Endothelial cell of umbilical vein (primary cell): ENCODE measurements at regions not wholly inside any gene's neighbourhood (a gene's known extent, or its start where the extent isn't known, plus 50 kb on each side); places are given as distances from the start of the nearest gene placed in this dataset.

ENCODE experiments used
- BruUV-seq: library from RNA; stranded (reverse); fragments of 400-500 nt; replicated peaks from 2 replicates; lab custom pipeline; 2021; lab: Mats Ljungman, UMichigan
- CTCF ChIA-PET: fragments of 300-600, 350-600 bp; sonication (Branson Sonifier 250); formaldehyde crosslinking; loops from one replicate; lab custom pipeline; 2021; ENCODE audit warnings: antibody characterized with exemption, inconsistent platforms; lab: Charles Lee
- POLR2A ChIA-PET: fragments of 300-600, 350-600 bp; sonication (Branson Sonifier 250); formaldehyde crosslinking; loops from one replicate; lab custom pipeline; 2021; ENCODE audit warnings: antibody characterized with exemption, inconsistent platforms; lab: Charles Lee
- DNase-seq: peaks from one replicate; pipeline ENCODE4 v3.0.0-alpha.2; 2011; ENCODE audit warnings: low read depth, low spot score
- FAIRE-seq: peaks from 2 replicates; lab custom pipeline; 2011; peaks lifted over from hg19 to GRCh38; lab: Jason Lieb, UNC
- H2AFZ ChIP-seq: 2 replicates; pipeline ENCODE4 v1.6.0; 2012; ENCODE audit warnings: low read depth, low read length, control low read depth, inconsistent platforms
- H3K27ac ChIP-seq: 2 replicates; pipeline ENCODE4 v1.5.1; 2011; ENCODE audit warnings: low read depth, mild to moderate bottlenecking, control low read depth, low read length, moderate library complexity; ENCODE audit not compliant: insufficient read depth
- H3K27me3 ChIP-seq, 2 experiments: 2 replicates each; pipeline versions ENCODE4 v1.6.0 to v1.6.1; 2011; ENCODE audit warnings: low read length in 2 of 2, mixed read lengths in 1 of 2; ENCODE audit not compliant: control insufficient read depth in 2 of 2, insufficient read depth in 2 of 2
- H3K36me3 ChIP-seq, 2 experiments: 2 replicates in 1 of 2; 3 replicates in 1 of 2; pipeline ENCODE4 v1.5.1; 2011; ENCODE audit warnings: low read length in 2 of 2, mild to moderate bottlenecking in 1 of 2, moderate library complexity in 1 of 2; ENCODE audit not compliant: control insufficient read depth in 2 of 2, insufficient read depth in 2 of 2; ENCODE audit errors: extremely low read depth in 1 of 2
- H3K4me1 ChIP-seq: 3 replicates; pipeline ENCODE4 v1.5.1; 2011; ENCODE audit warnings: mild to moderate bottlenecking, low read length; ENCODE audit not compliant: control insufficient read depth, insufficient read depth; ENCODE audit errors: extremely low read depth
- H3K4me2 ChIP-seq: 2 replicates; pipeline ENCODE4 v1.6.1; 2011; ENCODE audit warnings: low read length, control low read depth, mixed read lengths; ENCODE audit not compliant: insufficient read depth
- H3K4me3 ChIP-seq, 3 experiments: fragments of 200-600 bp in 1 of 3; sonication (generic), shearing (Covaris generic) in 1 of 3; replicated peaks in 1 of 3; 2 replicates each; pipeline ENCODE4 v1.5.1; 2011 to 2016; ENCODE audit warnings: control low read depth in 3 of 3, low read length in 3 of 3, mild to moderate bottlenecking in 2 of 3, inconsistent platforms in 1 of 3, low read depth in 1 of 3, moderate library complexity in 1 of 3; ENCODE audit not compliant: insufficient read depth in 1 of 3
- H3K79me2 ChIP-seq: 2 replicates; pipeline ENCODE4 v1.6.0; 2012; ENCODE audit warnings: low read length, inconsistent platforms; ENCODE audit not compliant: control insufficient read depth, insufficient read depth
- H3K9ac ChIP-seq: replicated peaks from 2 replicates; pipeline ENCODE3; 2011; ENCODE audit warnings: low read length, control low read depth; ENCODE audit not compliant: insufficient read depth; ENCODE audit errors: extremely low read depth
- H3K9me1 ChIP-seq: replicated peaks from 3 replicates; pipeline ENCODE4 v1.6.0; 2011; ENCODE audit warnings: mild to moderate bottlenecking, low read length; ENCODE audit not compliant: control insufficient read depth, insufficient read depth; ENCODE audit errors: extremely low read depth
- H3K9me3 ChIP-seq: replicated peaks from 2 replicates; pipeline ENCODE4 v1.5.1; 2012; ENCODE audit warnings: low read length, inconsistent platforms; ENCODE audit not compliant: control insufficient read depth, insufficient read depth
- H4K20me1 ChIP-seq: replicated peaks from 2 replicates; pipeline ENCODE3; 2011; ENCODE audit warnings: mild to moderate bottlenecking, low read length; ENCODE audit not compliant: control insufficient read depth, insufficient read depth; ENCODE audit errors: extremely low read depth
- CTCF ChIP-seq, 2 donors: IDR thresholded peaks; 1 replicate in 1 of 2; 2 replicates in 1 of 2; pipeline ENCODE4 v1.5.1; 2011; ENCODE audit warnings: low read length in 2 of 2, mild to moderate bottlenecking in 2 of 2, moderate library complexity in 2 of 2, control low read depth in 1 of 2, inconsistent platforms in 1 of 2, low read depth in 1 of 2; ENCODE audit not compliant: insufficient read depth in 1 of 2; ENCODE audit errors: extremely low read depth in 1 of 2
- EZH2 ChIP-seq: IDR thresholded peaks from 2 replicates; pipeline ENCODE4 v1.6.1; 2012; ENCODE audit warnings: borderline replicate concordance, low read depth, mild to moderate bottlenecking, moderate library complexity, low read length, inconsistent platforms; ENCODE audit not compliant: severe bottlenecking
- FOS ChIP-seq: IDR thresholded peaks from 2 replicates; pipeline ENCODE4 v1.6.1; 2011; ENCODE audit warnings: mild to moderate bottlenecking, low read length, moderate library complexity, borderline replicate concordance; ENCODE audit not compliant: insufficient read depth
- GATA2 ChIP-seq: IDR thresholded peaks from 2 replicates; pipeline ENCODE4 v1.7.0; 2011; ENCODE audit warnings: low read depth, mild to moderate bottlenecking, moderate library complexity, mixed read lengths, low read length; ENCODE audit not compliant: insufficient read length, insufficient read depth
- JUN ChIP-seq: IDR thresholded peaks from 2 replicates; pipeline ENCODE4 v1.6.1; 2011; ENCODE audit warnings: borderline replicate concordance, low read depth; ENCODE audit not compliant: insufficient read length, insufficient read depth
- MAX ChIP-seq: IDR thresholded peaks from 2 replicates; pipeline ENCODE4 v1.6.1; 2011; ENCODE audit not compliant: insufficient read depth, insufficient read length
- MYC ChIP-seq: IDR thresholded peaks from one replicate; pipeline ENCODE4 v1.6.1; 2011; ENCODE audit warnings: mild to moderate bottlenecking, low read depth, low read length
- POLR2A ChIP-seq: IDR thresholded peaks from 2 replicates; pipeline ENCODE4 v1.6.1; 2012; ENCODE audit warnings: low read depth, mild to moderate bottlenecking, control low read depth, low read length
- POLR2AphosphoS5 ChIP-seq: IDR thresholded peaks from 2 replicates; pipeline ENCODE4 v1.6.1; 2012; ENCODE audit warnings: low read depth, mild to moderate bottlenecking, control low read depth, low read length, moderate library complexity; ENCODE audit not compliant: insufficient read depth
- dilution Hi-C: fragments of 300-500 bp; cut with MboI; formaldehyde crosslinking; loops from one replicate; pipeline ENCODE4 v1.15.0; 2019; ENCODE audit warnings: low sequenced_read_pairs; ENCODE audit not compliant: extremely low pct_ligation_motif_present
- intact Hi-C: fragments of 100-400 bp; cut with micrococcal nuclease; formaldehyde crosslinking; loops from one replicate; pipeline ENCODE4 v1.10.0; 2022

GRCh38 chr1:168924976-168925375, 181.5 kb upstream of the ATP1B1 start:
- Histone ChIP-seq H3K9ac (no peak overlapping the region), H3K36me3 (no peaks in the 10 kb centered on the region), H3K79me2 (no peaks in the 10 kb centered on the region), H3K4me1 (peaks cover 48% of the 10 kb centered on the region), H3K4me2 (no peak overlapping the region), H2AFZ (no peak overlapping the region), H3K9me1 (no peaks in the 10 kb centered on the region), H4K20me1 (no peaks in the 10 kb centered on the region), H3K27me3 (no peaks in the 10 kb centered on the region), H3K4me3 (no peak overlapping the region), H3K27ac (no peak overlapping the region), H3K9me3 (no peaks in the 10 kb centered on the region)
- DNase-seq (no peak), FAIRE-seq (no peak)
- intact Hi-C loops (no loop called here), dilution Hi-C loops (no loop called here)
- no peak for TF ChIP-seq POLR2AphosphoS5
- no peak for TF ChIP-seq POLR2A
- no TSS peak for BruUV-seq
- ChIA-PET POLR2A (no interaction called here), CTCF (interaction anchor here (0.8 to 1.5 kb wide), 3 partner anchors 13 to 423 kb away, joined by 3 to 7 read pairs (median 3); no protein-coding TSS in a partner anchor)

DNA sequence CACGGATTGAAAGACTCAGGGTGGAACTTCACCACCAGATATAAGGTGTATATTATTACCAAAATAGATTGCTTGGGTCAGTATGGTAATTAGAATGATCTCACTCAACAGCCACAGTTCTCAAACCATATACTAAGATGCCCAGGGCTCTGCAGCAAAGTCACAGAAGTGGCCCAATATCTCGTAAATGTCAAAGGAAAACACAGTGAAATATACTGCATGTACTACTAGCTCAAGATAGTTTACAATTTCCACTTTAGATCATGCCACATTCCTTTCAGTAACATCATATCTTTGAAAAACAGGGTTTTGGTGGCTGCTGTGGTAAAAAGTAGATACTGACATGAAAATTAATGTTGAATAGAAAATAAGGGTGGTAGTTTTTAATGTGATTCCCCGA, 180.3 kb upstream of the ATP1B1 start:
- ChIA-PET POLR2A (no interaction called here), CTCF (no interaction called here)
- dilution Hi-C loops (no loop called here), intact Hi-C loops (no loop called here)
- no peaks in the 10 kb centered on the region for H3K9me3 ChIP-seq
- H4K20me1 ChIP-seq = no peaks in the 10 kb centered on the region
- FAIRE-seq (no peak), DNase-seq (no peak)
- no peaks in the 10 kb centered on the region for H3K36me3 ChIP-seq
- TF ChIP-seq MYC = no peak
- TF ChIP-seq POLR2A = no peak
- TF ChIP-seq POLR2AphosphoS5 = no peak
- TF ChIP-seq EZH2 = no peak
- no peak for TF ChIP-seq GATA2
- TF ChIP-seq MAX = no peak
- no peak for TF ChIP-seq FOS
- TF ChIP-seq JUN = no peak
- TF ChIP-seq CTCF (IDR thresholded peaks at IDR 0.05; ENCODE audit: extremely low read depth in 1 of 2, insufficient read depth in 1 of 2, low read depth in 1 of 2, low read length in 2 of 2) = no peak
- H3K27ac ChIP-seq = no peak overlapping the region
- peaks cover 35% of the 10 kb centered on the region for H3K4me1 ChIP-seq
- no peaks in the 10 kb centered on the region for H3K79me2 ChIP-seq
- H3K9me1 ChIP-seq = no peaks in the 10 kb centered on the region
- no peaks in the 10 kb centered on the region for H3K27me3 ChIP-seq
- no TSS peak for BruUV-seq
- no peak overlapping the region for H3K4me3 ChIP-seq
- H3K9ac ChIP-seq = no peak overlapping the region
- H3K4me2 ChIP-seq = no peak overlapping the region
- H2AFZ ChIP-seq = no peak overlapping the region
